Spinal cord (tissue), 9 donors: ENCODE measurements at regions not wholly inside any gene's neighbourhood (a gene's known extent, or its start where the extent isn't known, plus 50 kb on each side); places are given as distances from the start of the nearest gene placed in this dataset.

Experiments used
- DNase-seq, 6 donors: peaks; one replicate each; pipeline versions ENCODE4 v3.0.0 to v3.0.0-alpha.2; 2013 to 2015; ENCODE audit warnings: low spot score in 6 of 6, low read depth in 4 of 6
- H3K27ac ChIP-seq: one replicate; pipeline ENCODE4 v1.5.1; 2013; ENCODE audit warnings: low read depth, low read length, control low read depth
- H3K27me3 ChIP-seq: one replicate; pipeline ENCODE4 v1.6.1; 2013; ENCODE audit warnings: low read length; ENCODE audit not compliant: control insufficient read depth, insufficient read depth
- H3K36me3 ChIP-seq: one replicate; pipeline ENCODE4 v1.6.1; 2013; ENCODE audit warnings: low read length; ENCODE audit not compliant: control insufficient read depth, insufficient read depth
- H3K4me1 ChIP-seq: one replicate; pipeline ENCODE4 v1.6.1; 2013; ENCODE audit warnings: low read length; ENCODE audit not compliant: control insufficient read depth, insufficient read depth
- H3K4me3 ChIP-seq: one replicate; pipeline ENCODE4 v1.5.1; 2013; ENCODE audit warnings: low read depth, low read length, control low read depth
- H3K9me3 ChIP-seq: one replicate; pipeline ENCODE4 v1.6.1; 2013; ENCODE audit warnings: low read length; ENCODE audit not compliant: control insufficient read depth, insufficient read depth
- WGBS: methylation state at CpG from one replicate; pipeline ENCODE4 v1.1.5; 2013; ENCODE audit warnings: missing lambda C conversion rate; ENCODE audit not compliant: insufficient coverage; 5-methylcytosine and 5-hydroxymethylcytosine counted together
- donor health status: healthy.

DNA sequence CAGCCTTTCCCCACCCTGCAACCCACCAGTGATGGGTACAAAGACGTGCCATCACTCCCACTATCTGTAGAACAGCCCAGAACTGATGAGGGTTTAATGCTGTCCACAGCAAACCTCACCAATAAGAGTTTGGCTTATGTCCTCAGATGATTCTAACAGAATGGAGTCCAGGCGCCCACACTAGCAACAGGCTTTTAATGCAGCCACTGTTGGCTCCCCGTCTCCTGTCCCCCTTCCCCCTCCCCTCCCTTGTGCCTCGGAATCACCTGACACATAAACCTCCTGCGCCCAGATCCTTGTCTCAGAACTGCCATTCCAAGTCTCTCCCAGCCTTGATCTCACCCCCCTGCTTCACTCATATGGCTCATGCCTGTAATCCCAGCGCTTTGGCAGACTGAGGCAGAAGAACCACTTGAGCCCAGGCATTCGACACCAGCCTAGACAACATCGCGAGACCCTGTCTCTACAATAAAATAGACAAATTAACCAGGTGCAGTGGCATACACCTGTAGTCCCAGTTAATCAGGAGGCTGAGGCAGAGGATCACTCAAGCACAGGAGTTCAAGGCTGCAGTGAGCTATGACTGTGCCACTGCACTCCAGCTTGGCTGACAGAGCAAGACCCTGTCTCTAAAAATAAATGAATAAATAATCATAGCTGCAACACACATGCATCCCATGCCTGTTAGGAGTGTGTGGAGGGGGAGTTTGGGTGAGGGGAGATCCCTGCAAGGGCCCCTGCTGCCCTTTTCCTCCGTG lies 85.6 kb downstream of the SNX5 start:
- DNase-seq, result no peak
- Histone ChIP-seq H3K27me3 (no peaks in the 10 kb centered on the region), H3K9me3 (no peaks in the 10 kb centered on the region), H3K36me3 (no peaks in the 10 kb centered on the region), H3K4me3 (no peak overlapping the region), H3K4me1 (peaks cover 27% of the 10 kb centered on the region), H3K27ac (no peak overlapping the region)
- 81% methylated on average over 9 of the region's 10 CpGs for WGBS

- DNase-seq, result peak in 1 of 6 donors; percentile 41
- Histone ChIP-seq H3K9me3 (no peaks in the 10 kb centered on the region), H3K27ac (no peak overlapping the region), H3K36me3 (no peaks in the 10 kb centered on the region), H3K27me3 (no peaks in the 10 kb centered on the region), H3K4me3 (no peak overlapping the region), H3K4me1 (peaks cover 21% of the 10 kb centered on the region)
- WGBS, result 76% methylated on average over 17 of the region's 17 CpGs
Measured at GRCh38 chr20:17882065-17882833, 86.3 kb downstream of the SNX5 start.

DNA sequence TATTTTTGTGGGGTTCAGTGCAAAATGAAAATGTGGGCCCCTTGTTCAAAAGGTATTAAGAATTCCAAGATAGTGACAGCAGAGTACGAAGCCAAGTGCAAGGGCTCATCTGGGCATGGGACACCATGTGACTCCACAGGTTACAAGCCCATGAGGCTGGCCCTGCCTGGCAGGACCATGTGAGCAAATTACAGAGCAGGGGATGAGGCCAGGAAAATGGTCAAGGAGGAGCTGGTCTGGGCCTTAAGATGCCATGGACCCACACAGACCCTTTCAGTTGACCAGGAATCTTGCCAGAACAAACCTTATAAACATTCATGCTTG lies 86.9 kb downstream of the SNX5 start:
- Histone ChIP-seq H3K36me3 (no peaks in the 10 kb centered on the region), H3K4me3 (no peak overlapping the region), H3K4me1 (peaks cover 20% of the 10 kb centered on the region), H3K27me3 (no peaks in the 10 kb centered on the region), H3K27ac (no peak overlapping the region), H3K9me3 (no peaks in the 10 kb centered on the region)
- no peak for DNase-seq
- WGBS, result 83% methylated on average over 1 of the region's 1 CpG

GRCh38 chr20:17878912-17879602 lies 89.5 kb downstream of the SNX5 start:
- Histone ChIP-seq H3K36me3 (no peaks in the 10 kb centered on the region), H3K4me3 (no peak overlapping the region), H3K27ac (no peak overlapping the region), H3K27me3 (no peaks in the 10 kb centered on the region), H3K4me1 (peaks cover 36% of the 10 kb centered on the region), H3K9me3 (no peaks in the 10 kb centered on the region)
- 70% methylated on average over 2 of the region's 6 CpGs for WGBS
- no peak for DNase-seq

DNA sequence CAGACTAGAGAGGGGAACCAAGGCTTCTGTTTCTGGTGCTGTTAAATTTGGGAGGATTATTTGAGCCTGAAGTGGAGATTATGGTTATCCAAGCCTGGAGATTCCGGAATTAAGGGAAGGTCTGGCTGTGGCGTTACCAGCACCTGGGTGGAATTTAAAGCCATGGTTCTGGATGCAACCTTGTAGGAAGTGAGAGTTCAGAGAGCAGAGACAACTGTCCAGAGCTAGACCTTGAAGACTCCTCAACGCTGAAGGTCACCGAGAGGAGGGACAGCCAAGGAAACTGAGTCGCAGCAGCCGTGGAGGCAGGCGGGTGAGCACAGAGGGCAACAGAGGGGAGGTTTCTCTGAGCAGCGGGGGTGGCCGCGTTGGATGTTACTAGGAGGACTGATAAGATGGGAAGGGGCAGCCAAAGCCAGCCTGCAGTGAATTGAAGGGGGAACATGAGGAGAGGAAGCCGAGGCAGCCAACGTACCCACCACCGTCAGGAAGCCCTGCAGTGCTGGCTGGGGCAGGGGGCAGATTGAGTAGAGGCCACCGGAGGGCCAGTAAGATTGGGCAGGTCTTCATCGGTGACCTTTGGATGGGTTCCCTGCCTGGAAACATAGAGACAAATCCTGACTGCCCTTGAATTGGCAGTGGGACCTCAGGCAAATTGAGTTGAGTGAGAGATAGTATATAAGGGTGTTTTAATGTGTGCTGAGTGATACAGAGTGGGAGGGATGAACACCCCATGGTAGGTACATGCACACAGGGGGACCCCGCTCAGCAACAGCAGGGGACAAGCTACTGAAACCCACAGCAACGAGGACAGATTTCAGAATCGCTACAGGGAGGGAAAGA lies 90.3 kb downstream of the SNX5 start:
- no peak for DNase-seq
- H3K9me3 ChIP-seq, result no peaks in the 10 kb centered on the region
- no peak overlapping the region for H3K27ac ChIP-seq
- peaks cover 43% of the 10 kb centered on the region for H3K4me1 ChIP-seq
- WGBS, result 85% methylated on average over 16 of the region's 18 CpGs
- no peaks in the 10 kb centered on the region for H3K27me3 ChIP-seq
- no peaks in the 10 kb centered on the region for H3K36me3 ChIP-seq
- H3K4me3 ChIP-seq, result no peak overlapping the region

DNA sequence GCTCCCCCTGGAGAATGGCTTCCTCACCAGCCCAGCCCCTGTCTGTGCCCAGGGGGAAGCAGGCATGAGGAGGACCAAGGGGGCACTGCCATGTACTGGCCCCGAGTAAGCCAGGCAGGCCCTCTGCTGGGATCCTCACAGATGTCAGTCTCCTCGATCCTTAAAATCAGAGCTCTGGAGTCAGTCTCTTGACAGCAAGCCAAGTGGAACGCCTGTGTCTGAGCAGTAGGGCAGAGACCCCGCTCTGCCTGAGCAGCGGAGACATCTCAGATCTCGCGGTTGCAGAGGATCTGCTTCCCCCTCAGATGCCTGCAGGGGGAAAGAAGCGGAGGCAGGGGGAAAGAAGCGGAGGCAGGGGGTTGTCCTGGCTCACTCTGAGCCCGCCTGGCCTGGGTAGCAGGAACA lies 92.6 kb downstream of the SNX5 start:
- peak in 2 of 6 donors; percentile 53 to 65 for DNase-seq
- H3K9me3 ChIP-seq, result no peaks in the 10 kb centered on the region
- H3K36me3 ChIP-seq, result no peaks in the 10 kb centered on the region
- peaks cover 29% of the 10 kb centered on the region for H3K4me1 ChIP-seq
- H3K4me3 ChIP-seq, result no peak overlapping the region
- H3K27me3 ChIP-seq, result no peaks in the 10 kb centered on the region
- WGBS, result 18% methylated on average over 9 of the region's 10 CpGs
- peak overlapping the region; percentile 58 for H3K27ac ChIP-seq

DNA sequence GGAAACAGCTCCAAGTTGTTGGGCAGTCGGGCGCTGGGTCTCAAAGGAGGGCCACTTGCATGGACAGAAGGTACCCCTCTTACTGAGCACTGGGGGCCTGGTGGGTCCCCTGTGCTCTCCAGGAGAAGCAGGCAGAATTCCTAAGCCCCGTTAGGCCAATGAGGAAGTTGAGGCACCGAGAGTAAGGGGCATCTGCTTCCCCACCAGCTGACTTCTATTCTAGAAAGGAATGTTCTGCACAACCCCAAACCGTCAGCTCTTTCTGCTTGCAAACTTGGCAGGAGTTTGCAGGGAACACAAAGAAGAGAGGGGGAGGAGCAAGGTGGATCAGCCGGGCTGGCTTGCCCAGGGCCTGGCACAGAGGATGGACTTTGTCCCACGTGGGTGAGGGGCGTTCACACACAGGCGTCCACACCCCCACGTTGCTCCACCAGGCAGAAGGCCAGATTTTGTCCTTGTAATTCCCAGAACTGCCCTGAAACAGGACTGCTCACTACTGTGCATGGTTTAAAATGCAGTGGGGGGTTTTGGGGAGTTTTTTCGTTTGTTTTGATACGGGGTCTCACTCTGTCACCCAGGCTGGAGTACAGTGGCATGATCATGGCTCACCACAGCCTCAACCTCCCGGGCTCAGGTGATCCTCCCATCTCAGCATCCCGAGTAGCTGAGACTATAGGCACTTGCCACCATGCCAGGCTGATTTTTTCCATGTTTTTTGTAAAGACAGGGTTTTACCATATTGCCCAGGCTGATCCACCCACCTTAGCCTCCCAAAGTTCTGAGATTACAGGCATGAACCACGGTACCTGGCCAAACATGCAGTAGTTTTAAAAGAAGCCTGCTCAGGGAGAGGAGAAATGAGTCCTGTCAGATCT lies 93.3 kb downstream of the SNX5 start:
- WGBS, result 39% methylated on average over 12 of the region's 15 CpGs
- Histone ChIP-seq H3K4me1 (peaks cover 29% of the 10 kb centered on the region), H3K36me3 (no peaks in the 10 kb centered on the region), H3K9me3 (no peaks in the 10 kb centered on the region), H3K27ac (peak overlapping the region; percentile 75), H3K4me3 (no peak overlapping the region), H3K27me3 (no peaks in the 10 kb centered on the region)
- peak in 5 of 6 donors; percentile 51 to 87 (median 61) for DNase-seq

GRCh38 chr20:17874271-17875105 lies 94.1 kb downstream of the SNX5 start:
- H3K36me3 ChIP-seq, result no peaks in the 10 kb centered on the region
- no peak overlapping the region for H3K4me3 ChIP-seq
- no peaks in the 10 kb centered on the region for H3K27me3 ChIP-seq
- no peaks in the 10 kb centered on the region for H3K9me3 ChIP-seq
- 51% methylated on average over 6 of the region's 7 CpGs for WGBS
- peaks cover 36% of the 10 kb centered on the region for H3K4me1 ChIP-seq
- no peak for DNase-seq
- peak overlapping the region; percentile 75 for H3K27ac ChIP-seq
